ENCODE measurements at regions not wholly inside any gene's neighbourhood (a gene's known extent, or its start where the extent isn't known, plus 50 kb on each side); places are given as distances from the start of the nearest gene placed in this dataset.

DNA sequence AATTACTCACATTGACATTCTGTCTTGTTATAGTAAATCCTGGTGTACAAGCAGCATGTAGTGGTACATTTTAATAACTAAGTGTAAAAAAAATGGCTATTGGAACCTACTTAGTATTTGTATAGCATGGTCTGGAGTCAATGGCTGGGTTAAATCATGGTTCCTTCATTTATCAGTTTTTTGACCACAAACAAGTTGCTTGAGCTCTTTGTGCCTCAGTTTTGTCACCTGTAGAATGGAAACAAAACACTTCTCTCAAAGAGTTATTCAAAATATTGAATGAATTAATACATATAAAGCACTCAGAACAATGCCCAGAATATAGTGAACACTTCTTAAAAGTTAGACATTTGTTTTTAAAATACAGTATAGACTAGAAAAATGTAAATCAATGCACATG lies 93.2 kb upstream of the HS3ST5 start:
- no peak overlapping the region for H3K27ac ChIP-seq (ENCODE audit: low read depth, low read length)
- H3K36me3 ChIP-seq (ENCODE audit: control insufficient read depth, low read length), result no peaks in the 10 kb centered on the region
- no peaks in the 10 kb centered on the region for H3K9me2 ChIP-seq (replicated peaks; ENCODE audit: control insufficient read depth, low read length)
- H3K4me1 ChIP-seq (ENCODE audit: control insufficient read depth, low read length), result no peaks in the 10 kb centered on the region
- H3K4me2 ChIP-seq (ENCODE audit: low read length), result no peak overlapping the region
- H3K9me3 ChIP-seq (ENCODE audit: control insufficient read depth, insufficient read depth, low read length), result peaks cover 4% of the 10 kb centered on the region; the same call in 1 of the 2 replicates
- no peaks in the 10 kb centered on the region for H3K27me3 ChIP-seq (ENCODE audit: control insufficient read depth, low read length)
- TF ChIP-seq, protein P1, sequence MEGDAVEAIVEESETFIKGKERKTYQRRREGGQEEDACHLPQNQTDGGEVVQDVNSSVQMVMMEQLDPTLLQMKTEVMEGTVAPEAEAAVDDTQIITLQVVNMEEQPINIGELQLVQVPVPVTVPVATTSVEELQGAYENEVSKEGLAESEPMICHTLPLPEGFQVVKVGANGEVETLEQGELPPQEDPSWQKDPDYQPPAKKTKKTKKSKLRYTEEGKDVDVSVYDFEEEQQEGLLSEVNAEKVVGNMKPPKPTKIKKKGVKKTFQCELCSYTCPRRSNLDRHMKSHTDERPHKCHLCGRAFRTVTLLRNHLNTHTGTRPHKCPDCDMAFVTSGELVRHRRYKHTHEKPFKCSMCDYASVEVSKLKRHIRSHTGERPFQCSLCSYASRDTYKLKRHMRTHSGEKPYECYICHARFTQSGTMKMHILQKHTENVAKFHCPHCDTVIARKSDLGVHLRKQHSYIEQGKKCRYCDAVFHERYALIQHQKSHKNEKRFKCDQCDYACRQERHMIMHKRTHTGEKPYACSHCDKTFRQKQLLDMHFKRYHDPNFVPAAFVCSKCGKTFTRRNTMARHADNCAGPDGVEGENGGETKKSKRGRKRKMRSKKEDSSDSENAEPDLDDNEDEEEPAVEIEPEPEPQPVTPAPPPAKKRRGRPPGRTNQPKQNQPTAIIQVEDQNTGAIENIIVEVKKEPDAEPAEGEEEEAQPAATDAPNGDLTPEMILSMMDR (IDR thresholded peaks at IDR 0.05; ENCODE audit: low read depth, low read length, poor library complexity, severe bottlenecking), result no peak
- TF ChIP-seq EZH2phosphoT487 (IDR thresholded peaks at IDR 0.05; ENCODE audit: borderline replicate concordance, low read length), result no peak
- no peaks in the 10 kb centered on the region for H4K20me1 ChIP-seq (ENCODE audit: control insufficient read depth, insufficient read depth, low read depth, low read length)
- H3K79me2 ChIP-seq (ENCODE audit: control insufficient read depth, low read length), result no peaks in the 10 kb centered on the region
- H3F3A ChIP-seq (ENCODE audit: control insufficient read depth, insufficient read depth), result no peaks in the 10 kb centered on the region
- H3K4me3 ChIP-seq (ENCODE audit: low read length), result no peak overlapping the region

DNA sequence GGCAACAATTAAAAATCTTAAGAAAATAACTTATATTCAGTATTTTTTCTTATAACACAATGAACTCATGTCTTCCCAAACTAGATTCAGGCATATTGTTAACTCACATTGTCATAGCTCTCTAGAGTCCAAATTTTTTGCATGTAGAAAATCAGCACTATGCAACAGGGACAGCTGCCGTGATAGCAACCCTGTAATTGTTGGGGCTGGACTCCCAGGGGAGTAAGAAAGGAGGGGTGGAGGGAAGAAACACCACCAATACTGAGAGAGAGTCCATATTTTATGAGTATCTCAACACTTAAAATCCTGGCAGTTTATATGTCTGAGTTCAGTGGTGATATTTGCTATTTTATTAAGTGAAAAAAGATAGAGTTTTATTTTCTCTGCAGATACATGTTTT lies 89.6 kb upstream of the HS3ST5 start:
- Histone ChIP-seq H4K20me1 (ENCODE audit: control insufficient read depth, insufficient read depth, low read depth, low read length) (no peaks in the 10 kb centered on the region), H3K4me1 (ENCODE audit: control insufficient read depth, low read length) (no peaks in the 10 kb centered on the region), H3K36me3 (ENCODE audit: control insufficient read depth, low read length) (no peaks in the 10 kb centered on the region), H3K9me2 (replicated peaks; ENCODE audit: control insufficient read depth, low read length) (no peaks in the 10 kb centered on the region), H3K9me3 (ENCODE audit: control insufficient read depth, insufficient read depth, low read length) (peaks cover 4% of the 10 kb centered on the region; the same call in 1 of the 2 replicates), H3K4me3 (ENCODE audit: low read length) (no peak overlapping the region), H3K79me2 (ENCODE audit: control insufficient read depth, low read length) (no peaks in the 10 kb centered on the region), H3K4me2 (ENCODE audit: low read length) (no peak overlapping the region), H3F3A (ENCODE audit: control insufficient read depth, insufficient read depth) (no peaks in the 10 kb centered on the region), H3K27me3 (ENCODE audit: control insufficient read depth, low read length) (no peaks in the 10 kb centered on the region), H3K27ac (ENCODE audit: low read depth, low read length) (no peak overlapping the region)
- TF ChIP-seq, protein P1 (IDR thresholded peaks at IDR 0.05; ENCODE audit: low read depth, low read length, poor library complexity, severe bottlenecking), result no peak
- TF ChIP-seq EZH2phosphoT487 (IDR thresholded peaks at IDR 0.05; ENCODE audit: borderline replicate concordance, low read length), result no peak

DNA sequence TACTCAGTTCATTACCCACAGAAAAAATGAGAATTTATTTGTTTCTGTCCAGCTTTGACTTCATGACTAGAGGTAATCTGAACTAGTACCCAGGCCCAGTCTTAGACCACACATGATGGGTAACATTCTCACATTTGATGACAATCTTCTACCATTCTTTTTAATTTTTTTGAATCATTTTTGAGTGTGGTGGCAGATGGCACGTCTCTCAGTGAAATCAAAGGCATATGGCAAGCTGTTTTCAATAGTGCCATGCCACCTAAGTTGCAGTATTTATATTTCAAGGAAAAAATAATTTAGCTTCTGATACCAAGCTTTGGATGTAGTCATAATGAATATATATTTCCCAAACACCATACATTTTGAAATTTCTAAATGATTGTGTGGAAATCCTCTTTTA lies 88.8 kb upstream of the HS3ST5 start:
- Histone ChIP-seq H3K79me2 (ENCODE audit: control insufficient read depth, low read length) (no peaks in the 10 kb centered on the region), H3K27me3 (ENCODE audit: control insufficient read depth, low read length) (no peaks in the 10 kb centered on the region), H3F3A (ENCODE audit: control insufficient read depth, insufficient read depth) (no peaks in the 10 kb centered on the region)

More for the DNA sequence above, 88.8 kb upstream of the HS3ST5 start:
- Histone ChIP-seq H4K20me1 (ENCODE audit: control insufficient read depth, insufficient read depth, low read depth, low read length) (no peaks in the 10 kb centered on the region), H3K4me3 (ENCODE audit: low read length) (no peak overlapping the region), H3K4me2 (ENCODE audit: low read length) (no peak overlapping the region), H3K4me1 (ENCODE audit: control insufficient read depth, low read length) (no peaks in the 10 kb centered on the region), H3K27ac (ENCODE audit: low read depth, low read length) (no peak overlapping the region), H3K9me3 (ENCODE audit: control insufficient read depth, insufficient read depth, low read length) (peaks cover 4% of the 10 kb centered on the region; the same call in 1 of the 2 replicates), H3K9me2 (replicated peaks; ENCODE audit: control insufficient read depth, low read length) (no peaks in the 10 kb centered on the region), H3K36me3 (ENCODE audit: control insufficient read depth, low read length) (no peaks in the 10 kb centered on the region)
- TF ChIP-seq, protein P1 (IDR thresholded peaks at IDR 0.05; ENCODE audit: low read depth, low read length, poor library complexity, severe bottlenecking), result no peak
- no peak for TF ChIP-seq EZH2phosphoT487 (IDR thresholded peaks at IDR 0.05; ENCODE audit: borderline replicate concordance, low read length)
